Skeletal muscle tissue (tissue), 3 donors: ENCODE measurements at regions not wholly inside any gene's neighbourhood (a gene's known extent, or its start where the extent isn't known, plus 50 kb on each side); places are given as distances from the start of the nearest gene placed in this dataset.

ENCODE experiments used
- H3K27ac ChIP-seq: one replicate; pipeline ENCODE4 v1.7.0; 2013; ENCODE audit warnings: mild to moderate bottlenecking, low read depth, low read length, inconsistent platforms
- H3K27me3 ChIP-seq, 3 donors: one replicate each; pipeline ENCODE4 v1.7.0; 2013; ENCODE audit warnings: low read length in 3 of 3; ENCODE audit not compliant: control insufficient read depth in 3 of 3, insufficient read depth in 3 of 3
- H3K36me3 ChIP-seq, 3 donors: one replicate each; pipeline ENCODE4 v1.7.0; 2013; ENCODE audit warnings: low read length in 3 of 3; ENCODE audit not compliant: control insufficient read depth in 3 of 3, insufficient read depth in 3 of 3
- H3K4me1 ChIP-seq, 3 donors: one replicate each; pipeline ENCODE4 v1.7.0; 2013; ENCODE audit warnings: low read length in 3 of 3, mild to moderate bottlenecking in 3 of 3; ENCODE audit not compliant: control insufficient read depth in 3 of 3, insufficient read depth in 3 of 3
- H3K4me3 ChIP-seq, 3 donors: one replicate each; pipeline ENCODE4 v1.7.0; 2013; ENCODE audit warnings: low read length in 3 of 3
- H3K9ac ChIP-seq, 3 donors: one replicate each; pipeline ENCODE4 v1.7.0; 2013; ENCODE audit warnings: low read length in 3 of 3, mild to moderate bottlenecking in 3 of 3, moderate library complexity in 2 of 3, low read depth in 1 of 3
- H3K9me3 ChIP-seq, 3 donors: one replicate each; pipeline ENCODE4 v1.7.0; 2013; ENCODE audit warnings: low read length in 3 of 3; ENCODE audit not compliant: control insufficient read depth in 3 of 3
- donor health status: Osteomylitis.

GRCh38 chrX:84907324-84907968, 96.2 kb upstream of the APOOL start:
- Histone ChIP-seq H3K27ac (no peak overlapping the region), H3K9me3 (no peaks in the 10 kb centered on the region), H3K9ac (no peak overlapping the region), H3K27me3 (no peaks in the 10 kb centered on the region), H3K4me1 (no peaks in the 10 kb centered on the region), H3K4me3 (no peak overlapping the region), H3K36me3 (no peaks in the 10 kb centered on the region)

GRCh38 chrX:84909151-84909550, 94.5 kb upstream of the APOOL start:
- Histone ChIP-seq H3K27me3 (no peaks in the 10 kb centered on the region), H3K9me3 (no peaks in the 10 kb centered on the region), H3K9ac (no peak overlapping the region), H3K4me1 (no peaks in the 10 kb centered on the region), H3K4me3 (no peak overlapping the region), H3K27ac (no peak overlapping the region), H3K36me3 (no peaks in the 10 kb centered on the region)

GRCh38 chrX:84924624-84925023, 79.1 kb upstream of the APOOL start:
- Histone ChIP-seq H3K4me3 (no peak overlapping the region), H3K27me3 (no peaks in the 10 kb centered on the region), H3K9ac (no peak overlapping the region), H3K4me1 (no peaks in the 10 kb centered on the region), H3K9me3 (no peaks in the 10 kb centered on the region), H3K27ac (no peak overlapping the region), H3K36me3 (no peaks in the 10 kb centered on the region)

- Histone ChIP-seq H3K4me1 (no peaks in the 10 kb centered on the region), H3K9me3 (no peaks in the 10 kb centered on the region), H3K27me3 (no peaks in the 10 kb centered on the region), H3K4me3 (no peak overlapping the region), H3K9ac (no peak overlapping the region), H3K27ac (no peak overlapping the region), H3K36me3 (no peaks in the 10 kb centered on the region)
These were observed 70.9 kb upstream of the APOOL start for GRCh38 chrX:84932814-84933213.

GRCh38 chrX:84933956-84934556, 69.6 kb upstream of the APOOL start:
- H3K4me1 ChIP-seq = no peaks in the 10 kb centered on the region
- no peaks in the 10 kb centered on the region for H3K27me3 ChIP-seq
- H3K9me3 ChIP-seq = no peaks in the 10 kb centered on the region
- no peaks in the 10 kb centered on the region for H3K36me3 ChIP-seq
- no peak overlapping the region for H3K27ac ChIP-seq
- H3K9ac ChIP-seq = no peak overlapping the region
- no peak overlapping the region for H3K4me3 ChIP-seq
